ENCODE measurements at regions not wholly inside any gene's neighbourhood (a gene's known extent, or its start where the extent isn't known, plus 50 kb on each side); places are given as distances from the start of the nearest gene placed in this dataset.

GRCh38 chr16:66003201-66003600 lies 363.3 kb upstream of the CDH5 start:
- DNase-seq = no peak

GRCh38 chr16:66002601-66003000 lies 363.9 kb upstream of the CDH5 start:
- DNase-seq = no peak

DNA sequence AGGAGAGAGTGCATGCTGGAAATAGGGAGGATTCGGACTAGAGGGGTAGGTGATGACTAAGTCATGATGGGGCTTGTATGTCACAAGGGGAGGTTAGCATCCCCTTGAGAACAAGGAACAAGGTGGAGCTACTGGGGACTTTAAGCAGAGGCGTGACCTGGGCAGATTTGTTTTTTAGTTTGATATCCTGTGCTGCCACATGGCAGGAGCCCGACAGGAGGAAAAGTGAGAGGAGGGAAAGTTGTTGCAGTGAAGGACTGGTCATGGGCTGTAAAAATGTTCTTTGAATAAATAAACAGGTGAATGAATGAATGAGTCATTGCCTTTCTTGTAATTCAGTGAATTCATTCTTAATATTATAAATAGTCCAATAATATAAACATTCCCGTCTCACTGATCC lies 365.1 kb upstream of the CDH5 start:
- no peak for DNase-seq

GRCh38 chr16:65998443-65998842 lies 368.0 kb upstream of the CDH5 start:
- DNase-seq = no peak

DNA sequence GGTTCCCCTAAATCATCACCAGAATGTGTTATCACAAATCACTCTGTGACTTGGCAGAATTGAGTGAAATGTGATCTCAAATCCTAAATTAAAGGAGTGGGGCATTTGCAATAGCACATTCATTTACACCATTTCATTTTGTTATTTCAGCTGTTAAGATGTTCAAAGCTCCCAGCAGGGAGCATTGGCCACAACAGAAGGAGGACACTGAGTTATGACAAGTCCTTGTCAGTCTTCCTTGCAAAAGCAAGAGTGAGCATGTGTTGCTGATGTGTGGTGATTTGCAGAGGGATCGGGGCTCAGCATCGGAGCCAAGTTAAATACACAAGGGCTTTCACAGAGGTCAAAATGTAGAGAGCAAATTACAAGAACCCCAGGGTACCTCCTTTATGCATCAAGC lies 372.2 kb upstream of the CDH5 start:
- DNase-seq = no peak

DNA sequence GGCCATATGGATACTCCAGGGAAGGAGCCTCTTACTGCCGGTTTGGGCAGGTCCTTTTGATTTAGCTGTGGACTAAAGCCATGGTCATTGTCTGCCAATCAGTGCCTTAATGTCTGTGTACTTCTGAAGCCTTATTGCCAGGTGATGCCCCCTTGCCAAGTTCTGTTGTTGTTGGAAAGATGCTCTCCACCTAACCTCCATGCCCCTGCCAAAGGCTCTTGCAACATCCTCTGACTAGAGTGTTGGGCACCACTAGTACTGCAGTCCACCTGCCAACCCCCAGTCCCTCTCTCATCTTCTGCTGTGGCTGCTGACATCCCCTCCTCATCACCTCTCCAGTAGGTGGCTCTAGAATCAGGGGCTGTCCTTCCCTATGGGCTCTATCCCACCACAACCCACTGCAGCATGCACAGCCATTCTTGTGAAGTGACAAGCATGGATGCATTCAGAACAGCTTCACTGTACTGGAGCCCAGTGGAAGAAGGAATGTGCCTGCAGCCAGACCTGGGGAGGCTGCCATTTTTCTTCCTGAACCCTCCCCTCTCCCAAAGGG lies 375.3 kb upstream of the CDH5 start:
- DNase-seq = no peak

DNA sequence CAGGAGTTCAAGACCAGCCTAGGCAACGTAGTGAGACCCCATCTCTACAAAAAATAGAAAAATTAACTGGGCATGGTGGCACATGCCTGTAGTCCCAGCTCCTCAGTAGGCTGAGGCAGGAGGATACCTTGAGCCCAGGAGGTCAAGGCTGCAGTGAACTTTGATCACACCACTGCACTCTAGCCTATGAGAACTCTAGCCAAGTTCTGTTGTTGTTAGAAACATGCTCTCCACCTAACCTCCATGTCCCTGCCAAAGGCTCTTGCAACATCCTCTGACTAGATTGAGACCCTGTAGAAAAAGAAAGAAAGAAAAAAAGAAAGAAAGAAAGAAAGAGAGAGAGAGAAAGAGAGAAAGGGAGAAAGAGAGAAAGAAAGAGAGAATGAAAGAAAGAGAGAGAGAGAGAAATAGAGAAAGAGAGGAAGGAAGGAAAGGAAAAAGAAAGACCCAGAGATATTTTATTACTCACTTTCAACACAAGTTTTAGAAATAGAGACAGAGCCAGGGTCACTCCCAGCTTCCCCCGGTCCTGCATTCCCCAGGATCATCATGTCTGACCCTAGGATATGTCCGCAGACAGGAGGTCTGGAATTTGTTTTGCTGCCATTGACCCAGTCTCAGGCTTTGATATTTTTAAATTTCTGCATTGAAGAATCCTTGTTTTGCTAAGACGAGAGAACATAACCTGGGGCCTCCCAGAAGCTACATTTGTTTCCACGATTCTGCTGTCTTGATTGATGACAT lies 376.5 kb upstream of the CDH5 start:
- DNase-seq = no peak

GRCh38 chr16:65988024-65988595 lies 378.4 kb upstream of the CDH5 start:
- DNase-seq = no peak

DNA sequence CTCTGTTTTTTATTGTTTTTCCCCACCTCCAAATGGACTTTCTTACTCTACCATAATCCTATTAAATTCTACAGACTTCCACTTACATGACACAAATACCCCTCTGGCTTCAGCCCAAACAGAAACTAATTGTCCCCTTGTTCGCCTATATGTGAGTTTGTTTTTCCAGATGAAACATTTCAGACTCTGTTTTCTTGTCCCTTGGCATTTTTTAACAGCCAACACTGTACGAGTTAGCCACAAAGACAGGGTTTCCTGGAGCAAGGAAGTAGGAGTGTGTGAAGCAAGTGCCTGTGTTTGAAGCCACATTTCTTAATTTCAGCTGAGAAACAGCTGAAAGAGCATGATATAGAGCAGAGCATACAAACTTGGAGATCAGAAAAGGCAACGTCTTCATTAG lies 382.2 kb upstream of the CDH5 start:
- DNase-seq = no peak

GRCh38 chr16:65981057-65981456 lies 385.4 kb upstream of the CDH5 start:
- no peak for DNase-seq

DNA sequence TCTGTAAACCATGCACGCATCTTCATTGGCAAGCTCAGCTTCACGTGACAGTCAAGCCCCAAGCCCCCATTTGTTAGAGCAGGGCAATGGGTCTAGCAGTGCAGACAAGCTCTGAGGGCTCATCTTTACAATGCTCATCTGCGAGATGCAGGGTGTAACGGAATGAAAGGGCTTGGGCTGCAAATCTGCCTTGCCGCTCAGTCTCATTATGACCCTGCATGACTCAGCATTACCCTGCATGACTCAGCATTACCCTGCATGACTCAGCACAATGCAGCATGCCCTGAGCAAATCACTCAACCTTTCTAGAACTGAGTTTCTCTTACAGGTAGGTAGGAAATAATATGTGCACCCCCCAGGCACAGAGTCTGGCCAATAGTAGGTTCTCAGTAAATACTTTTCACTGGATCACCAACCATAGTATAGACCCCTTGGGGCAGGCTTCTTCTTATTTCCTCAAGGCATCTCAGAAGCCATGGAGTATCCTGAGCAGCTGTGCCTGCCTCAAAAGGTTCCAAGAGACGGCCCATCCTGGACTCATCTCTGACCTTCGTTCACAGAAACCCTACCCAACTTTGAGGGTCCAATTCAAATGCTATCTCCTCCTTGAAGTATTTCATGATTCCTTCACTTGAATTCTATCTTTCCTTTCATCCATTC lies 391.3 kb upstream of the CDH5 start:
- no peak for DNase-seq

- DNase-seq = no peak
Measured at GRCh38 chr16:65967376-65967775, 399.1 kb upstream of the CDH5 start.

- DNase-seq = no peak
Measured at GRCh38 chr16:65965628-65966027, 400.9 kb upstream of the CDH5 start.

DNA sequence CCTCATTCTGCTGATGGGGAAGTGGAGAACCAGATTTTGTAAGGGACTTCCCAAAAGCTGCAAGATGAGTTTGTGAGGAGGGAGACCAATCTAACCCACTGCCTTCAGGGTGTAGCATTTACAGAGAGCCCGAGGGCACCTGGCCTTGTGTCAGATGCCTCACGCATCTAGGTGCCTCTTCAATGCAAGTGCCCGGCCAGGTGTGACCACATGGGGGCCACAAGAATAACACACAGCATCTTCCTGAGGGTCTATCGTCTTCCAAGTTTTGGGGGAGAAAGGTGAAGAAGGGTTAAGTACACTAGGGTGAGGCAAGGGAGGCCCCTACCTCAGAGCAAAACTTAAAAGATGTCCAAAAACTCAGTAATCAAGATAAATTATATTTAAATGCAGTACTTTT lies 401.7 kb upstream of the CDH5 start:
- no peak for DNase-seq

DNA sequence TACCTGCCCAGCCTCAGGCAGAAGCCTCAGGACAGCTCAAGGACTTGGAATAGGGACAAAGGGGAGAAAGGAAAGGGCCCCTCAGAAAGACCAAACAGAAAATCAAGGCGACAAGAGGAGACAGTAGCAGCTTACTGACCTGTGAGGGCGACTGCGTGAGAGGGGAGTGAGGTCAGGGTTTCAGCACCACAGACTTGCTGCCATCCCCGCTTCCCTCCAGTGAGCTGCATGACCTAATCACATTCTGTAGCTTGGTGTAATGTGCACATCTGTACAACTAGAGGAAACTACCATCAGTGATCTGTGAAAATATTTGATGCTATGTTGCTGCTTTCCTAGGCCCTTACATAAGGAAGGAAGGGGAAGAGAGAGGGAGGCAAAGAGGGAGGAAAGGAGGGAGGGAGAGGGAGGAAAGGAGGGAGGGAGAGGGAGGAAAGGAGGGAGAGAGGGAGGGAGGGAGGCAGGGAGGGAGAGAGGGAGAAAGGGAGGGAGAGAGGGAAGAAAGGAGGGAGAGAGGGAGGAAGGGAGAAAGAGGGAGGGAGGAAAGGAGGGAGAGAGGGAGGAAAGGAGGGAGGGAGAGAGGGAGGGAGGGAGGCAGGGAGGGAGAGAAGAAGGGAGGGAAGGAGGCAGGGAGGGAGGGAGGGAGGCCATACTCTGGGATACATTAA lies 404.9 kb upstream of the CDH5 start:
- no peak for DNase-seq

- DNase-seq = no peak
Measured at GRCh38 chr16:65959983-65960382, 406.5 kb upstream of the CDH5 start.

DNA sequence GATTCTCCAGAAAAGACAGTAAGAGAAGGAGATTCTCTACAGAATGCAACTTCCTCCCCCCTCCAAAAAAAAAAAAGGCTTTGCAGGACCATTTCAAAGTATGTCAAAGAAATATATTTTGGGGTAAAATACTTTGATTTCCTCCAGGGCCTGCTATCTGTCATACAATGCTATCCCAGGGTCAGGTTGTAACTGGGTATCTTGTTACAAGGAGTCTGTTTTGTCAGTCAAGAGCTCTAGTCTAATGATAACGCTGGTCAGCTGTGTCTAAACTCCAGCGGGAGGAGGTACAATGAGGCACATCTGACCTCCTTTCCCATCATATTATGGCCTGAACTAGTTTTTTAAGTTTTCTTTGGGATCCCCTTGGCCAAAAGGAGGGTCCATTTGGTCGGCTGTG lies 408.4 kb upstream of the CDH5 start:
- no peak for DNase-seq

DNA sequence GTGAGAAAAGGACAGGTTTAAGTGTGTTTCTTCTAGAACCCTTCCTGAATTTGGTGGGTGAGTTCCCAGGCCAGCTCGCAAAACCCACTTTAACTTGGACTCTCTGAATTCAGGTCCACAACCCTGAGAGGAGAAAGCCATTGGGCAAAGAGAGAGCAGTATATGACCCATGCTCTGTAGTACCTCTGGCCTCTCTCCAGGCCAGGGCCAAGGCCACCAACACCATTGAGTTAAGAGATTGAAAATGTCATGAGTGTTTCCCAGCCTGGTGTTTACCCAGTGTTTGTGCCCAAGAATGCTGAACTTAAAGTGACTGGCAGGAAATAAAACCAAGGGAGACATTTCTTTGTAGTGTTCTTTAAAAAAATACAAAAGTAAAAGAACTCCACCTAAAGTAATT lies 410.4 kb upstream of the CDH5 start:
- no peak for DNase-seq

GRCh38 chr16:65954446-65954845 lies 412.0 kb upstream of the CDH5 start:
- no peak for DNase-seq

DNA sequence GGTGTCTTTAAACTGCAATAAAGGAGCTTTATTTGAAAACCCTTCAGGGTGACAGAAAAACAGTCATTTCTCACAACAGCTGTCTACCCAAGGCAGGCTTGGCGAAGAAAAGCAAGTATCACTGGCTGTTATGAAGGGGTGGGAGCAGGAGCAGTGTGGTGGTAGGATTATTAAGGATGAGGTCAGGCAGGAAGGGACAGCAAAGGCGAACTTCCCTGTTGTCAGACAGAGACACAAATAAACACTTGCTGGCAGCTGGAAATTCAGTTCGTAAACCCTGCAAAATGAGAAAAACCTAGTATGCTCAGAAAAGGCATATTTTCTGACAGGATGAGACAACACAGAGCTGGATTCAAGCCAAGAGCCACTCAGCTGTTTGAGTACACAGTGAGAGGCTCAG lies 416.3 kb upstream of the CDH5 start:
- no peak for DNase-seq

- no peak for DNase-seq
Measured at GRCh38 chr16:65948361-65948760, 418.1 kb upstream of the CDH5 start.

GRCh38 chr16:65947951-65948350 lies 418.5 kb upstream of the CDH5 start:
- DNase-seq = no peak

- DNase-seq = no peak
Measured at GRCh38 chr16:65945493-65945892, 421.0 kb upstream of the CDH5 start.

DNA sequence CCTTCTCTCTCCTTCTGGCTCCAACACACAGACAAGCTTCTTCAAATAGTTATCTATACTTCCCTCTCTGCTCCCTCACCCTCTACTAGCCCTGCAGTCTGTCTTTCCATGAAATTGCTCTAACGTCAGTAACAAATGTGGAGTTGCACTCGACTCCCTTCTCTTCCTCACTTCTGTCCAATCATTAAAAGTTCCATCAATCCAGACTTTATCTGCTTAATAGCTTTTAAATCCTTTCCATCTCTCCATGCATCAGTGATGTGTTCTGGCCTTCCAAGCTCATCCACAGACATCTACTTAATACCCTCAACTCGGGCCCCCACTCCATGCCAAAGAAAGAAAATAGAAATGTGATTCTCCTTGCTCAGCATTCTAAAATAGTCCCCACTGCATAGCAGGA lies 422.1 kb upstream of the CDH5 start:
- DNase-seq = no peak
